Eye (tissue), 1 donor: ENCODE measurements at regions not wholly inside any gene's neighbourhood (a gene's known extent, or its start where the extent isn't known, plus 50 kb on each side); places are given as distances from the start of the nearest gene placed in this dataset.

Source experiments
- DNase-seq: peaks from one replicate; pipeline ENCODE4 v3.0.0-alpha.2; 2015

- peak; percentile 65 for DNase-seq
These were observed 546.3 kb downstream of the EBF1 start for GRCh38 chr5:158553195-158553961.

GRCh38 chr5:158552241-158552640, 547.5 kb downstream of the EBF1 start:
- DNase-seq = no peak

- DNase-seq = no peak
These were observed 550.4 kb downstream of the EBF1 start for GRCh38 chr5:158549311-158549710.

- DNase-seq = no peak
These were observed 553.0 kb downstream of the EBF1 start for GRCh38 chr5:158546748-158547147.

GRCh38 chr5:158545949-158546530, 553.7 kb downstream of the EBF1 start:
- no peak for DNase-seq

GRCh38 chr5:158544388-158545339, 555.1 kb downstream of the EBF1 start:
- no peak for DNase-seq

- no peak for DNase-seq
These were observed 556.0 kb downstream of the EBF1 start for GRCh38 chr5:158543539-158544387.

GRCh38 chr5:158541536-158542297, 558.0 kb downstream of the EBF1 start:
- DNase-seq = no peak

- DNase-seq = peak; percentile 55
These were observed 561.1 kb downstream of the EBF1 start for GRCh38 chr5:158538506-158539074.

- DNase-seq = no peak
These were observed 562.4 kb downstream of the EBF1 start for GRCh38 chr5:158537366-158537765.

- peak; percentile 49 for DNase-seq
These were observed 565.5 kb downstream of the EBF1 start for GRCh38 chr5:158534203-158534602.

GRCh38 chr5:158532739-158533138, 567.0 kb downstream of the EBF1 start:
- no peak for DNase-seq

- no peak for DNase-seq
These were observed 567.9 kb downstream of the EBF1 start for GRCh38 chr5:158531860-158532259.

GRCh38 chr5:158530115-158530514, 569.6 kb downstream of the EBF1 start:
- no peak for DNase-seq

- no peak for DNase-seq
These were observed 570.3 kb downstream of the EBF1 start for GRCh38 chr5:158529454-158529853.

GRCh38 chr5:158525663-158526062, 574.1 kb downstream of the EBF1 start:
- no peak for DNase-seq

GRCh38 chr5:158524070-158524469, 575.6 kb downstream of the EBF1 start:
- no peak for DNase-seq

GRCh38 chr5:158522776-158523175, 576.9 kb downstream of the EBF1 start:
- DNase-seq = peak; percentile 29

GRCh38 chr5:158521995-158522394, 577.7 kb downstream of the EBF1 start:
- DNase-seq = no peak

- no peak for DNase-seq
These were observed 580.2 kb downstream of the EBF1 start for GRCh38 chr5:158519433-158520021.

GRCh38 chr5:158516521-158516920, 583.2 kb downstream of the EBF1 start:
- DNase-seq = no peak
